ENCODE measurements at regions not wholly inside any gene's neighbourhood (a gene's known extent, or its start where the extent isn't known, plus 50 kb on each side); places are given as distances from the start of the nearest gene placed in this dataset.
"Not testable (repeated sequence)": the region's sequence is repeated elsewhere in the genome, so short reads cannot be mapped to it uniquely, and the experiment has no call there.

DNA sequence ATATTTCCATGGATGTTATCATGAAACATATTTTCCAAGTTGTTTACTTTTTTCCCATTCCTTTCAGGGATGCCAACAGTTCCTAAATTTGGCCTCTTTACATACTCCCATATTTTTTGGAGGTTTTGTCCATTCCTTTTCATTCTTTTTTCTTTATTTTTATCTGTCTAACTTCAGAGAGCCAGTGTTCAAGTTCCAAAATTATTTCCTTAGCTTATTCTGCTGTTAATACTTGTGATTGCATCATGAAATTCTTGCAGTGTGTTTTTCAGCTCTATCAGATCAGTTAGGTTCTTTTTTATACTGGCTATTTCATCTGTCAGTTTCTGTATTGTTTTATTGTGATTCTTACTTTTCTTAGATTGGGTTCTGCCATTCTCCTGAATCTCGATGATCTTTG lies 89.9 kb upstream of the TCF21 start:
- no peak for DNase-seq

GRCh38 chr6:133802861-133803260 lies 86.1 kb upstream of the TCF21 start:
- DNase-seq, result peak; percentile 65

DNA sequence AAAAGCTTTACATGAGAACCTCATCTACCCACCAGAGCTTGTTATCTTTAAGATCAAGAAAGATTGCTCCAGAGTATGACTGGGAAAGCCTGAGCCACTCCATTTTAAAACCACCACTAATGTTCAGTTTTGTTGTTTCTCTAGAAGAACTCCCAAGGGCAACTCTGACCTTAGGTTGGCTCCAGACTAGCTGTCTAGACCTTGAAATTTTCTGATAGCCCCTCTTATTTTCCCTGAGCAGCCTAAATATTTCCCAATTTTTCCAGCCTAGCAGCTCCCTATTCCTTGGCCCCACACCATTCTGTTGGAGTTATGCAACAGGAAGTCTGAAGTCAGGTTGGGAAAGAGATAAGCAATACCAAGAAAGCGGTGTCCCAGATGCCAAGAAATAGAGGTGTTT lies 84.6 kb upstream of the TCF21 start:
- DNase-seq, result peak; percentile 47

GRCh38 chr6:133805876-133806275 lies 83.0 kb upstream of the TCF21 start:
- DNase-seq, result no peak

DNA sequence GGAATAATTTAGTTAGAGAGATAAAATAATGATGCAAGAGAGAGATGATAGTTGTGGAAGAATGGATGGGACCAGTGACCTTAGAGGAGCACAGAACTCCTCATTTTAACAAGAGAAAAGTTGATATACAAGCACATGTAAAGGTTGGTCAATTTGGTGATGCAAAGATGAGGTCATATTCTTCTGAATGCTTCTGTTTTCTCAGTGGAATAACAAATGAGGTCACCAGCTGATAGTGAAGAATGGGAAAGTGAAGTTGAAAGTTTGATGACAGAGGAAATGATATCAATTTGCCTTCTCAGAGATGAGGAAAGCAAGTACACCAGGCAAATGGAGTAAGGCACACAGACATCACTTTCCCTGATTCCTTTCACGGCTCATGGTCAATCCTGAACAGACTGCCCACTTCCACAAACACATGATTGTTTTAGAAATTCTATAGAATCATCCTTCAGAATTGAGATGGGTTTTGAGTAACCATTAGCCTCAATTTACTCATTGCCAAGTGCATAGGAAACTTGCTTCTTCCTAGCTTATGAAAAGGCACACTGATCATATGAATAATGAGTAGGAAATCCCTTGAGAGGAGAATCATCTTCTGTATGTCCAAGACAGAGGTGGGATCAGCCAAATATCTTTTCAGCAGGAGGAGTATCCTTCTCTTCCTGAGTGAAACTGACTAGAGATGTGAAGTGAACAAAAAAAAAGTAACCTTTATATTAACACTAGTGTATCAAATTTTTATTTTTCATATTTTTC lies 82.4 kb upstream of the TCF21 start:
- DNase-seq, result no peak

GRCh38 chr6:133807501-133807900 lies 81.4 kb upstream of the TCF21 start:
- DNase-seq, result no peak

DNA sequence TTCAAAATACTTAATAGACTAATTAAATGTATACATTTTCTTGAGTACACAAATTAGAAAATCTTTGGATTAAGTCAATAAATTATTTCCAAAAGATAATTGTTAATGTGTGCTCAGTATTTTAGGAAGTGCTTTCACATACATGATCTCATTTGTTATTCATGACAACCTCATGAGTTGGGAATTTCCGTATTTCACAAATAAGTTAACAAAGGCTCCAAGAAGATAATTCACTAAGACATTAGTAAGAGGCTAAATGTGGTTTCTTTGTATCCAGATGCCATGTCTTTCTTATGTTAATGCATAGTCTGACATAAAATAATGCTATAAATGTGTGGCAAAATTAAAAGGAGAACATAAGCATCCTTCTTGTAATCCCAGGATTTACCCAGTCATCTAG lies 79.5 kb upstream of the TCF21 start:
- DNase-seq, result peak; percentile 81

DNA sequence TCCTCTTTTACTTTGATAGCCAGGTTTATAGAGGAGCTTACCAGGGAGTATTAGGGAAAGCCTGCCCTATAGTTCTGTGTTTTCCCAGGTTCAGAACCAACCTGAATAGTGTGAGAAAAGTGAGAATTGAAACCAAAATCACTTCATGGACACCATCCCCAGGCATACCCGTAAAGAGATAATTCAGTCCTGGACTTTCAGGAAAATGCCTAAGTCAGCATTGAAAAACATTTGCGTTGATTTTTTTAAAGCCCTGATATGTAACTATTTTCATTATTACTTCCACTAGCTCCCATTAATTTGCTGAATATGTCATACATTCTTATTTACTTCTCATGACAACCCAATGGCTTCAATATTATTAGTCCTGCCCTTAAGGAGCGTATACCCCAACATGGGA lies 77.4 kb upstream of the TCF21 start:
- no peak for DNase-seq

DNA sequence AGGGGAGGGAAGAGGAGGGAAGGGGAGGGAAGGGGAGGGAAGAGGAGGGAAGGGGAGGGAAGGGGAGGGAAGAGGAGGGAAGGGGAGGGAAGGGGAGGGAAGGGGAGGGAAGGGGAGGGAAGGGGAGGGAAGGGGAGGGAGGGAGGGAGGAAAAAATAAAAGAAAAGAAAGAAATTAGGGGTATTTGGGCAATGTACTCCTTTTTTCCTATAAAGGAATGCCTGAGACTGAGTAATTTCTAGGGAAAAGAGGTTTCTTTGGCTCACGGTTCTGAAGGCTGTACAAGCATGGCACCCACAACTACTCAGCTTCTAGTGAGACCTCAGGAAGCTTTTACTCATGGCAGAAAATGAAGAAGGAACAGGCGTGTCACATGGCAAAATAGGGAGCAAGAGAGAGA lies 76.5 kb upstream of the TCF21 start:
- not testable (repeated sequence) for DNase-seq

DNA sequence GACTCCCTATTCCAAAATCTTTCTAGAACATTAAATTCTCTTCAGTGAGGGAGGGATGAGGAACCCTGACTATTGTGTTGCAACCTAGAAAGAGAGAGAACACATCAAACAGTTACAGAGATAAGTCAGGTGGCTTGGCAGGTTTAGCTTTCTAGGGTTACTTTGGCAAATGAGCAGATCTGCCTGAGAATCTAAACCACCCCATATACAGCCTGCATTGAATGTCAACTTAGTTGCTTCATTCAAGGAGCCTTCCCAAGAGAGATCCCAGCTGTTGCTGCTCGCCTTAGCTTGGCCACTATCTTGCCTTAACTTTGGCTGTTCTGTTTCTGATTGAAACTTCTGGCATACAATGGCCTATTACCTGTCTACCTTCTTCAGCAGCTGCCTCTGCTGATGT lies 74.7 kb upstream of the TCF21 start:
- no peak for DNase-seq

DNA sequence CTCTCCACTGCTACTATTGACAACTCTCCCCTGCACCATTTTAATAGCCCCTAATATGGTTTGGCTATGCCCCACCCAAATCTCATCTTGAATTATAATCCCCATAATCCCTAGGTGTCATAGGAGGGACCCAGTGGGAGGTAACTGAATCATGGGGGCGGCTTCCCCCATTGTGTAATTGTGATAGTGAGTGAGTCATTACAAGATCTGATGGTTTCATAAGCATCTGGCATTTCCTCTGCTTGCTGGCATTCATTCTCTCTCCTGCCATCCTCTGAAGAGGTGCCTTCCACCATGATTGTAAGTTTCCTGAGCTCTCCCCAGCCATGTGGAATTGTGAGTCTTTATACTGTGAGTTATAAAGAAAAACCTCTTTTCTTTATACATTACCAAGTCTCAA lies 74.1 kb upstream of the TCF21 start:
- DNase-seq, result peak; percentile 62

GRCh38 chr6:133815313-133815712 lies 73.6 kb upstream of the TCF21 start:
- no peak for DNase-seq

- DNase-seq, result no peak
These were observed 72.7 kb upstream of the TCF21 start for GRCh38 chr6:133816171-133816570.

GRCh38 chr6:133817460-133818047 lies 71.4 kb upstream of the TCF21 start:
- no peak for DNase-seq

- DNase-seq, result no peak
These were observed 70.6 kb upstream of the TCF21 start for GRCh38 chr6:133818320-133818719.

- DNase-seq, result no peak
These were observed 68.7 kb upstream of the TCF21 start for GRCh38 chr6:133820208-133820607.

GRCh38 chr6:133827766-133828165 lies 61.1 kb upstream of the TCF21 start:
- DNase-seq, result peak; percentile 78

- peak; percentile 22 for DNase-seq
These were observed 55.0 kb upstream of the TCF21 start for GRCh38 chr6:133833949-133834359.

- no peak for DNase-seq
These were observed 54.3 kb upstream of the TCF21 start for GRCh38 chr6:133834472-133835170.

DNA sequence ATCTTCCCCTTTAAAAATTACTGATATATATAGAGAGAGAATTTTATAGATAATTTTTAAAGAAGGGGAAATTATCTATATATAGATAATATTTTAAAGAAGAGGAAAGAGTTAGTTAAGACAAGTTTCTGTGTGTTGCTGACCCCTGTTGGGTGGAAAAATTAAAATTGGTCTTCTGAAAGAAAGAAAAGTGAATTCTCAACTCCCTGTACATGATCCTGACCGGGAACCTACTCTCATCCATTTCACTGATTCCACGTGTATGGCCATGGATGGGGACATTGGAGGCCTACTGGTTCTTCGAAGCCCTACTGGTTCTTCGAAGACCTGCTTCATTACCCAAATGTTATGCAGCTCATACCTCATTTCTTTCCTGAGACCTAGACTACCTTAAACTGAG lies 53.0 kb upstream of the TCF21 start:
- DNase-seq, result peak; percentile 13

DNA sequence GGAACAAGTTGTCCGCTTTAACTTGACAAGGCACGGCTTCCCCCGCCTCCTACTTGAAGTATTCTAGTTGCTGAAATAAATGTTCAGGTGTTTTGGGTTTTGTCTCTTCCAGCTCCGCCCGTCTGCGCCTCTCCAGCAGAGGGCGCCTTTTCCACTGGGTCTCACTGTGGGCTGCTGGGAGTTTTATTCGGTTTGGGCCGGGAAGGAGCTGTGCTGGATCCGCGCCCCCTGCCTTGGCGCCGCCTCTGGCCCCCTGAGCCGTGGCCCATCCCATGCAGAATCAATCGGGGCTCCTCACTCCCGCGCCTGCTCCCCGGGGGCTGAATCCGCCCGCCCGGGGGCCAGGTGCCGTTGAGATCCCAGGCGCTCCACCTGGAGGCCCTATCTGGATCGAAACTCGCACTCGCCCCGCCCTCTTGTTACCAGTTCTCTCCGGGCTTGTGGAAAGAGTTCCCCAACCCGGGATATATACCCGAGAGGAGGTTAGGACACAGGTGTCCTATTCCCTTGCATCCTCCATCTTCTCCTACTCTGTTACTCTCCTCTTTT lies 51.0 kb upstream of the TCF21 start:
- DNase-seq, result peak; percentile 30

Measured in fibroblast of skin of abdomen (primary cell).